ENCODE measurements at regions not wholly inside any gene's neighbourhood (a gene's known extent, or its start where the extent isn't known, plus 50 kb on each side); places are given as distances from the start of the nearest gene placed in this dataset.

- no peak for TF ChIP-seq ZNF114 (CRISPR knock-in tag; IDR thresholded peaks at IDR 0.05)
- TF ChIP-seq EZH2 (IDR thresholded peaks at IDR 0.05; ENCODE audit: low read depth, unreplicated experiment) = no peak
- no peak for TF ChIP-seq ETS1 (IDR thresholded peaks at IDR 0.05)
- TF ChIP-seq CREB1 (CRISPR knock-in tag; IDR thresholded peaks at IDR 0.05; ENCODE audit: low read depth) = no peak
- TF ChIP-seq, protein P1, sequence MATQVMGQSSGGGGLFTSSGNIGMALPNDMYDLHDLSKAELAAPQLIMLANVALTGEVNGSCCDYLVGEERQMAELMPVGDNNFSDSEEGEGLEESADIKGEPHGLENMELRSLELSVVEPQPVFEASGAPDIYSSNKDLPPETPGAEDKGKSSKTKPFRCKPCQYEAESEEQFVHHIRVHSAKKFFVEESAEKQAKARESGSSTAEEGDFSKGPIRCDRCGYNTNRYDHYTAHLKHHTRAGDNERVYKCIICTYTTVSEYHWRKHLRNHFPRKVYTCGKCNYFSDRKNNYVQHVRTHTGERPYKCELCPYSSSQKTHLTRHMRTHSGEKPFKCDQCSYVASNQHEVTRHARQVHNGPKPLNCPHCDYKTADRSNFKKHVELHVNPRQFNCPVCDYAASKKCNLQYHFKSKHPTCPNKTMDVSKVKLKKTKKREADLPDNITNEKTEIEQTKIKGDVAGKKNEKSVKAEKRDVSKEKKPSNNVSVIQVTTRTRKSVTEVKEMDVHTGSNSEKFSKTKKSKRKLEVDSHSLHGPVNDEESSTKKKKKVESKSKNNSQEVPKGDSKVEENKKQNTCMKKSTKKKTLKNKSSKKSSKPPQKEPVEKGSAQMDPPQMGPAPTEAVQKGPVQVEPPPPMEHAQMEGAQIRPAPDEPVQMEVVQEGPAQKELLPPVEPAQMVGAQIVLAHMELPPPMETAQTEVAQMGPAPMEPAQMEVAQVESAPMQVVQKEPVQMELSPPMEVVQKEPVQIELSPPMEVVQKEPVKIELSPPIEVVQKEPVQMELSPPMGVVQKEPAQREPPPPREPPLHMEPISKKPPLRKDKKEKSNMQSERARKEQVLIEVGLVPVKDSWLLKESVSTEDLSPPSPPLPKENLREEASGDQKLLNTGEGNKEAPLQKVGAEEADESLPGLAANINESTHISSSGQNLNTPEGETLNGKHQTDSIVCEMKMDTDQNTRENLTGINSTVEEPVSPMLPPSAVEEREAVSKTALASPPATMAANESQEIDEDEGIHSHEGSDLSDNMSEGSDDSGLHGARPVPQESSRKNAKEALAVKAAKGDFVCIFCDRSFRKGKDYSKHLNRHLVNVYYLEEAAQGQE (IDR thresholded peaks at IDR 0.05; ENCODE audit: unreplicated experiment) = no peak
- no peak for TF ChIP-seq JUNB (IDR thresholded peaks at IDR 0.05; ENCODE audit: unreplicated experiment)
- TF ChIP-seq, protein P2, sequence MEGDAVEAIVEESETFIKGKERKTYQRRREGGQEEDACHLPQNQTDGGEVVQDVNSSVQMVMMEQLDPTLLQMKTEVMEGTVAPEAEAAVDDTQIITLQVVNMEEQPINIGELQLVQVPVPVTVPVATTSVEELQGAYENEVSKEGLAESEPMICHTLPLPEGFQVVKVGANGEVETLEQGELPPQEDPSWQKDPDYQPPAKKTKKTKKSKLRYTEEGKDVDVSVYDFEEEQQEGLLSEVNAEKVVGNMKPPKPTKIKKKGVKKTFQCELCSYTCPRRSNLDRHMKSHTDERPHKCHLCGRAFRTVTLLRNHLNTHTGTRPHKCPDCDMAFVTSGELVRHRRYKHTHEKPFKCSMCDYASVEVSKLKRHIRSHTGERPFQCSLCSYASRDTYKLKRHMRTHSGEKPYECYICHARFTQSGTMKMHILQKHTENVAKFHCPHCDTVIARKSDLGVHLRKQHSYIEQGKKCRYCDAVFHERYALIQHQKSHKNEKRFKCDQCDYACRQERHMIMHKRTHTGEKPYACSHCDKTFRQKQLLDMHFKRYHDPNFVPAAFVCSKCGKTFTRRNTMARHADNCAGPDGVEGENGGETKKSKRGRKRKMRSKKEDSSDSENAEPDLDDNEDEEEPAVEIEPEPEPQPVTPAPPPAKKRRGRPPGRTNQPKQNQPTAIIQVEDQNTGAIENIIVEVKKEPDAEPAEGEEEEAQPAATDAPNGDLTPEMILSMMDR (conservative IDR thresholded peaks at IDR 0.05; ENCODE audit: low read depth in 2 of 2) = no peak
- TF ChIP-seq STAT1 (IDR thresholded peaks at IDR 0.05; ENCODE audit: unreplicated experiment) = no peak
- no peak for TF ChIP-seq ZNF462 (CRISPR knock-in tag; IDR thresholded peaks at IDR 0.05)
- TF ChIP-seq POLR2AphosphoS5 (IDR thresholded peaks at IDR 0.05; ENCODE audit: low read depth) = no peak
- TF ChIP-seq NANOG (IDR thresholded peaks at IDR 0.05; ENCODE audit: borderline replicate concordance) = no peak
- no peak for TF ChIP-seq ZNF331 (CRISPR knock-in tag; IDR thresholded peaks at IDR 0.05; ENCODE audit: low read depth)
- TF ChIP-seq EZH2phosphoT487 (IDR thresholded peaks at IDR 0.05; ENCODE audit: unreplicated experiment) = no peak
- ATAC-seq (no peak), DNase-seq (ENCODE audit: low spot score) (no peak)
- H4K20me1 ChIP-seq (replicated peaks; ENCODE audit: insufficient read depth) = no peaks in the 10 kb centered on the region
- Mint-ChIP-seq H3K27me3 (ENCODE audit: insufficient read depth, low read depth, poor library complexity) (peaks cover 1% of the 10 kb centered on the region), H3K27ac (no peak overlapping the region), H3K36me3 (ENCODE audit: low read depth) (no peaks in the 10 kb centered on the region), H3K4me1 (no peaks in the 10 kb centered on the region), H3K9me3 (no peaks in the 10 kb centered on the region), H3K4me3 (no peak overlapping the region)
- H3K27me3 ChIP-seq (ENCODE audit: insufficient read depth) = no peaks in the 10 kb centered on the region
- H3K36me3 ChIP-seq (ENCODE audit: insufficient read depth) = no peaks in the 10 kb centered on the region
- H3K4me2 ChIP-seq = no peak overlapping the region
- H3K27ac ChIP-seq (ENCODE audit: low read depth) = no peak overlapping the region
- no peak overlapping the region for H2AFZ ChIP-seq
- H3K9me2 ChIP-seq (ENCODE audit: insufficient read depth) = no peaks in the 10 kb centered on the region
- no peaks in the 10 kb centered on the region for H3F3A ChIP-seq (replicated peaks; ENCODE audit: low read depth)
- no peak overlapping the region for H3K4me3 ChIP-seq
- no peaks in the 10 kb centered on the region for H3K79me2 ChIP-seq (replicated peaks; ENCODE audit: insufficient read depth)
- H3K4me1 ChIP-seq (ENCODE audit: insufficient read depth) = no peaks in the 10 kb centered on the region
Observed at GRCh38 chr3:28923994-28924393, 356.9 kb upstream of the RBMS3 start.
